HEK293 (cell line): ENCODE measurements at regions not wholly inside any gene's neighbourhood (a gene's known extent, or its start where the extent isn't known, plus 50 kb on each side); places are given as distances from the start of the nearest gene placed in this dataset.

Experiments used
- CTCF ChIA-PET: fragments of 350-600 bp; formaldehyde crosslinking; extraction: SDS; loops from one replicate; lab custom pipeline; 2021; ENCODE audit warnings: antibody characterized with exemption; lab: Yijun Ruan, JAX
- POLR2A ChIA-PET: fragments of 300-600 bp; formaldehyde crosslinking; extraction: SDS; loops from one replicate; lab custom pipeline; 2020; ENCODE audit warnings: antibody characterized with exemption, inconsistent platforms; lab: Yijun Ruan, JAX
- H3K27ac ChIP-seq: fragments of 200-500 bp; sonication (Bioruptor generic); 2 replicates; pipeline ENCODE4 v1.5.1; 2014; ENCODE audit warnings: low read depth, low read length, control low read depth, inconsistent platforms; ENCODE audit errors: extremely low read depth
- H3K36me3 ChIP-seq, 2 experiments: fragments of 200-500 bp in 1 of 2; sonication (Bioruptor generic) in 1 of 2; 1 replicate in 1 of 2; 2 replicates in 1 of 2; pipeline ENCODE4 v1.5.1; 2014 to 2017; ENCODE audit warnings: inconsistent platforms in 2 of 2, low read length in 2 of 2; ENCODE audit not compliant: control insufficient read depth in 2 of 2, insufficient read depth in 1 of 2
- H3K4me1 ChIP-seq: fragments of 200-500 bp; sonication (Bioruptor generic); 2 replicates; pipeline ENCODE4 v1.5.1; 2014; ENCODE audit warnings: mild to moderate bottlenecking, low read length, inconsistent platforms; ENCODE audit not compliant: control insufficient read depth, insufficient read depth
- H3K4me3 ChIP-seq: 2 replicates; pipeline ENCODE4 v1.5.1; 2011; ENCODE audit warnings: low read depth, mild to moderate bottlenecking, control low read depth, low read length, moderate library complexity
- H3K9me3 ChIP-seq: fragments of 200-500 bp; sonication (Bioruptor generic); 2 replicates; pipeline ENCODE4 v1.5.1; 2014; ENCODE audit warnings: low read depth, low read length, inconsistent platforms; ENCODE audit not compliant: control insufficient read depth, insufficient read depth
- ELK4 ChIP-seq: IDR thresholded peaks from 2 replicates; pipeline ENCODE4 v1.6.1; 2011; ENCODE audit warnings: mild to moderate bottlenecking, low read depth, low read length, borderline replicate concordance
- KLF1 ChIP-seq: fragments of 450-650 bp; formaldehyde crosslinking; IDR thresholded peaks from 2 replicates; pipeline ENCODE4 v1.5.1; 2016; ENCODE audit warnings: missing biosample characterization, missing genetic modification characterization
- SALL2 ChIP-seq: fragments of 450-650 bp; formaldehyde crosslinking; IDR thresholded peaks from 2 replicates; pipeline ENCODE4 v1.5.0; 2017; ENCODE audit warnings: missing biosample characterization, mild to moderate bottlenecking, missing genetic modification characterization, borderline replicate concordance
- ZBTB6 ChIP-seq: fragments of 450-650 bp; formaldehyde crosslinking; IDR thresholded peaks from 2 replicates; pipeline ENCODE4 v1.5.1; 2017; ENCODE audit warnings: missing biosample characterization, missing genetic modification characterization
- ZEB2 ChIP-seq: fragments of 450-650 bp; formaldehyde crosslinking; IDR thresholded peaks from 2 replicates; pipeline ENCODE4 v1.5.1; 2016; ENCODE audit warnings: missing biosample characterization, missing genetic modification characterization
- ZFP41 ChIP-seq: fragments of 450-650 bp; formaldehyde crosslinking; IDR thresholded peaks from 2 replicates; pipeline ENCODE4 v1.5.1; 2016; ENCODE audit warnings: missing biosample characterization, missing genetic modification characterization, borderline replicate concordance
- ZNF121 ChIP-seq: fragments of 450-650 bp; formaldehyde crosslinking; IDR thresholded peaks from 2 replicates; pipeline ENCODE4 v1.5.1; 2016; ENCODE audit warnings: missing biosample characterization, missing genetic modification characterization
- ZNF148 ChIP-seq: fragments of 450-650 bp; formaldehyde crosslinking; IDR thresholded peaks from 2 replicates; pipeline ENCODE4 v1.5.0; 2017; ENCODE audit warnings: missing biosample characterization, missing genetic modification characterization, borderline replicate concordance
- ZNF174 ChIP-seq: fragments of 450-650 bp; formaldehyde crosslinking; IDR thresholded peaks from 2 replicates; pipeline ENCODE4 v1.5.0; 2017; ENCODE audit warnings: missing biosample characterization, mild to moderate bottlenecking, missing genetic modification characterization
- ZNF274 ChIP-seq, 2 experiments: fragments of 200-500 bp in 1 of 2; fragments of 450-650 bp in 1 of 2; sonication (Bioruptor generic) in 1 of 2; formaldehyde crosslinking in 1 of 2; IDR thresholded peaks; 2 replicates each; pipeline versions ENCODE4 v1.5.1 to v1.6.1; 2014 to 2016; ENCODE audit warnings: borderline replicate concordance in 1 of 2, inconsistent platforms in 1 of 2, low read length in 1 of 2, missing biosample characterization in 1 of 2, missing genetic modification characterization in 1 of 2
- ZNF324 ChIP-seq: fragments of 450-650 bp; formaldehyde crosslinking; IDR thresholded peaks from 2 replicates; pipeline ENCODE4 v1.5.1; 2016; ENCODE audit warnings: missing biosample characterization, missing genetic modification characterization
- ZNF335 ChIP-seq: fragments of 450-650 bp; formaldehyde crosslinking; conservative IDR thresholded peaks from 2 replicates; pipeline ENCODE4 v1.5.1; 2016; ENCODE audit warnings: missing biosample characterization, missing genetic modification characterization
- ZNF354C ChIP-seq: fragments of 450-650 bp; formaldehyde crosslinking; IDR thresholded peaks from 2 replicates; pipeline ENCODE4 v1.5.1; 2016; ENCODE audit warnings: missing biosample characterization, missing genetic modification characterization, low read depth, borderline replicate concordance
- ZNF404 ChIP-seq: fragments of 450-650 bp; formaldehyde crosslinking; IDR thresholded peaks from 2 replicates; pipeline ENCODE4 v1.5.1; 2017; ENCODE audit warnings: missing biosample characterization, missing genetic modification characterization
- ZNF48 ChIP-seq: fragments of 450-650 bp; formaldehyde crosslinking; IDR thresholded peaks from 2 replicates; pipeline ENCODE4 v1.5.1; 2016; ENCODE audit warnings: missing biosample characterization, missing genetic modification characterization
- ZNF555 ChIP-seq: fragments of 450-650 bp; formaldehyde crosslinking; conservative IDR thresholded peaks from 2 replicates; pipeline ENCODE4 v1.5.1; 2017; ENCODE audit warnings: missing biosample characterization, mild to moderate bottlenecking, missing genetic modification characterization, inconsistent platforms
- ZNF677 ChIP-seq: fragments of 450-650 bp; IDR thresholded peaks from 2 replicates; pipeline ENCODE4 v1.5.0; 2018; ENCODE audit warnings: missing biosample characterization, mild to moderate bottlenecking, missing genetic modification characterization, moderate library complexity
- ZNF704 ChIP-seq: fragments of 450-650 bp; formaldehyde crosslinking; IDR thresholded peaks from 2 replicates; pipeline ENCODE4 v1.5.1; 2016; ENCODE audit warnings: missing biosample characterization, missing genetic modification characterization
- ZNF747 ChIP-seq: fragments of 450-650 bp; formaldehyde crosslinking; IDR thresholded peaks from 2 replicates; pipeline ENCODE4 v1.5.1; 2016; ENCODE audit warnings: missing biosample characterization, missing genetic modification characterization
- ZNF76 ChIP-seq: fragments of 450-650 bp; formaldehyde crosslinking; IDR thresholded peaks from 2 replicates; pipeline ENCODE4; 2016; ENCODE audit warnings: low read depth, missing biosample characterization, missing genetic modification characterization, borderline replicate concordance
- ZNF776 ChIP-seq: fragments of 450-650 bp; formaldehyde crosslinking; IDR thresholded peaks from 2 replicates; pipeline ENCODE4 v1.5.0; 2017; ENCODE audit warnings: missing biosample characterization, missing genetic modification characterization, borderline replicate concordance
- TF ChIP-seq, protein P1 (sequence below): fragments of 450-650 bp; formaldehyde crosslinking; IDR thresholded peaks from 2 replicates; pipeline ENCODE4 v1.5.1; 2016; ENCODE audit warnings: missing biosample characterization, missing genetic modification characterization, borderline replicate concordance

DNA sequence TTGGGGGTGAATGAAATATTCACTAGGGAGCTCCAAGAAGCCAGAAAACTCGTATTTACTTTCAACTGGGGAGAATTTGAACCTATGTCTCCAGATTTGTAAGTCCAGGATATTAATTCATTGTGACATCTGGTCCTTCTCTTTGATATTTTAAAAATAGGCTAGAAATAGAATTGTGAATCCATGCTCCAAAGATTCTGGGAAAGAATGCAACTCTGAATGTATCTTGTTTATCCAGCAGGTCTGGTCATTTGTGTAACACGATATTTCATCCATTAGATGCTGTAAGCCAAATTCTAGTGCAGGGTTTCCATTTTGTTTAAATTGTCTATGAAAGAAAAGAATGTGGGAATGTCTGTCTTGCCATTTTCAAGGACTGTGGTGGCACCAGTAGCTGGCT lies 334.7 kb downstream of the BMP4 start (continued):
- TF ChIP-seq ZEB2 (tag by site-specific recombination) (no peak), SALL2 (tag by site-specific recombination) (no peak)

- H3K9me3 ChIP-seq = no peaks in the 10 kb centered on the region
- no peaks in the 10 kb centered on the region for H3K4me1 ChIP-seq
- TF ChIP-seq KLF1 (no peak), ZNF274 (IDR thresholded peaks at IDR 0.05; ENCODE audit: low read length) (no peak), ZNF274 (tag by site-specific recombination; IDR thresholded peaks at IDR 0.05; ENCODE audit: borderline replicate concordance) (no peak), ZNF354C (tag by site-specific recombination) (no peak), ZNF76 (tag by site-specific recombination) (no peak), ZFP41 (tag by site-specific recombination) (no peak), ZNF677 (tag by site-specific recombination) (no peak), ZNF174 (no peak), ZNF776 (tag by site-specific recombination) (no peak), ZNF48 (tag by site-specific recombination) (no peak), ELK4 (no peak), ZNF704 (tag by site-specific recombination) (no peak), ZNF335 (tag by site-specific recombination) (no peak), ZNF121 (no peak), ZNF324 (tag by site-specific recombination) (no peak), ZNF148 (tag by site-specific recombination) (no peak), ZNF404 (tag by site-specific recombination) (no peak), ZBTB6 (tag by site-specific recombination) (no peak), ZNF747 (tag by site-specific recombination) (no peak), ZNF555 (no peak)
- TF ChIP-seq, protein P1, sequence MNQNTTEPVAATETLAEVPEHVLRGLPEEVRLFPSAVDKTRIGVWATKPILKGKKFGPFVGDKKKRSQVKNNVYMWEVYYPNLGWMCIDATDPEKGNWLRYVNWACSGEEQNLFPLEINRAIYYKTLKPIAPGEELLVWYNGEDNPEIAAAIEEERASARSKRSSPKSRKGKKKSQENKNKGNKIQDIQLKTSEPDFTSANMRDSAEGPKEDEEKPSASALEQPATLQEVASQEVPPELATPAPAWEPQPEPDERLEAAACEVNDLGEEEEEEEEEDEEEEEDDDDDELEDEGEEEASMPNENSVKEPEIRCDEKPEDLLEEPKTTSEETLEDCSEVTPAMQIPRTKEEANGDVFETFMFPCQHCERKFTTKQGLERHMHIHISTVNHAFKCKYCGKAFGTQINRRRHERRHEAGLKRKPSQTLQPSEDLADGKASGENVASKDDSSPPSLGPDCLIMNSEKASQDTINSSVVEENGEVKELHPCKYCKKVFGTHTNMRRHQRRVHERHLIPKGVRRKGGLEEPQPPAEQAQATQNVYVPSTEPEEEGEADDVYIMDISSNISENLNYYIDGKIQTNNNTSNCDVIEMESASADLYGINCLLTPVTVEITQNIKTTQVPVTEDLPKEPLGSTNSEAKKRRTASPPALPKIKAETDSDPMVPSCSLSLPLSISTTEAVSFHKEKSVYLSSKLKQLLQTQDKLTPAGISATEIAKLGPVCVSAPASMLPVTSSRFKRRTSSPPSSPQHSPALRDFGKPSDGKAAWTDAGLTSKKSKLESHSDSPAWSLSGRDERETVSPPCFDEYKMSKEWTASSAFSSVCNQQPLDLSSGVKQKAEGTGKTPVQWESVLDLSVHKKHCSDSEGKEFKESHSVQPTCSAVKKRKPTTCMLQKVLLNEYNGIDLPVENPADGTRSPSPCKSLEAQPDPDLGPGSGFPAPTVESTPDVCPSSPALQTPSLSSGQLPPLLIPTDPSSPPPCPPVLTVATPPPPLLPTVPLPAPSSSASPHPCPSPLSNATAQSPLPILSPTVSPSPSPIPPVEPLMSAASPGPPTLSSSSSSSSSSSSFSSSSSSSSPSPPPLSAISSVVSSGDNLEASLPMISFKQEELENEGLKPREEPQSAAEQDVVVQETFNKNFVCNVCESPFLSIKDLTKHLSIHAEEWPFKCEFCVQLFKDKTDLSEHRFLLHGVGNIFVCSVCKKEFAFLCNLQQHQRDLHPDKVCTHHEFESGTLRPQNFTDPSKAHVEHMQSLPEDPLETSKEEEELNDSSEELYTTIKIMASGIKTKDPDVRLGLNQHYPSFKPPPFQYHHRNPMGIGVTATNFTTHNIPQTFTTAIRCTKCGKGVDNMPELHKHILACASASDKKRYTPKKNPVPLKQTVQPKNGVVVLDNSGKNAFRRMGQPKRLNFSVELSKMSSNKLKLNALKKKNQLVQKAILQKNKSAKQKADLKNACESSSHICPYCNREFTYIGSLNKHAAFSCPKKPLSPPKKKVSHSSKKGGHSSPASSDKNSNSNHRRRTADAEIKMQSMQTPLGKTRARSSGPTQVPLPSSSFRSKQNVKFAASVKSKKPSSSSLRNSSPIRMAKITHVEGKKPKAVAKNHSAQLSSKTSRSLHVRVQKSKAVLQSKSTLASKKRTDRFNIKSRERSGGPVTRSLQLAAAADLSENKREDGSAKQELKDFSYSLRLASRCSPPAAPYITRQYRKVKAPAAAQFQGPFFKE (tag by site-specific recombination) = no peak
- ChIA-PET CTCF (no interaction called here), POLR2A (interaction anchor here (0.5 kb wide), 1 partner anchor 775 kb away, joined by 3 read pairs; the partner anchor contains the start of gene CDKN3)
- H3K4me3 ChIP-seq = no peak overlapping the region
- no peak overlapping the region for H3K27ac ChIP-seq
- no peaks in the 10 kb centered on the region; a peak in 1 of 3 replicates for H3K36me3 ChIP-seq
Measured at GRCh38 chr14:53621433-53621832, 335.2 kb downstream of the BMP4 start.
